ENCODE measurements at regions not wholly inside any gene's neighbourhood (a gene's known extent, or its start where the extent isn't known, plus 50 kb on each side); places are given as distances from the start of the nearest gene placed in this dataset.

DNA sequence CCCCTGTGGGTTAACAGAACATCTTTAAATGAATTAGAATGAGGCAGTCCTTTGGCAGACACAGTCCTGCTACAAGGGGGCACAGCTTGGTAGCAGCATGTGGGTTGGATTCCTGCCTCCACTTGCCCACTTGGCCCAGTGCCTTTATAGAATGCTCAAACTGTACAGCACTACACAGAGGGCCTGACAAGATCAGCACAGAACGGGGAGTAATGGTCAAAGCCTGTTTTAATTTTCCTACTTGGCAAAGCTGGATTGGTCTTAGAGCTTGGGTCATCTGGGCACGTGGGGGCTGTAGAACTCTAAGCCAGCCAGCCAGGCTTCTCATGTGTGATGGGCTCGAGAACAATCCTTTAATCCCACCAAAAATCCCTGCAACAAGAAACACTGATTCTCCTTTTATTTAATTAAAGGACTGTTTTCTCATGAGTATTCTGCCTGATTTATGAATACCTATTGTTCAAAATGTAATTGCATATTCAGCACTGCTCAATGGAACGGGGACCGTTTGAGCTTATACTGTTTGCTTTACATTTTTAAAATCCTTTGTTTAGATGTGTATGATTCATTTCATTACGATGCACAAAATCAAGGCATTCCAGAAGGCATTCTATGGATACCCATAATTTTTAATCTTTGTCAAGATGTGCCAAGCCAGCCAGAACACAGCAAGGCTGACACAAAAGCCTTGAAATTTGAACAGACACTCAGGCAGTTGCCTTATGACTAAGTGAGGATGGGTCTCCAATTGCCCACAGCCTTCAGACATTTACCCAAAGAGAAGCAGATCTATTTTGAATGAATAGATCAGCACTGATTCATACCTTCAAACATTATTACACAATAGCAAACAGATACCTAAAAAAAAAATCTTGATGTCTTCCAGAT, 249.3 kb upstream of the TGFBR2 start:
- no peak for DNase-seq (ENCODE audit: low spot score)

DNA sequence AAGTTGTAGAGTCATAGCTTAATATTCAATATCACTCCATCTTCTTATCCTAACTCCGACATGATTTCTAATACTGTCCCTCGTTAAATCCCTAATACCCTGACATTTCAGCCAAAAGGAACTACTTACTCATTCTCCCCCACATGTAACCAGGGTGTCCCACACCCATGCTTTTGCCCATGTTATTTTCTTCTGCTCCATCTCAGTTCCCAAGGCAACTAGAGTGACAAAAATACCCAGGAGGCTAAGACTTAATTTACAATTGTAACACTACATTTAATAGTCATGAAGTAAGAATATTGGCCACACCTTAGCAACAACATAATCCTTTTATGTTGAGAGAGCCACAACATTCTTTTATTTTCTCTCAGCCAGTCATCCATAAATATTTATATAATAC, 248.5 kb upstream of the TGFBR2 start:
- DNase-seq (ENCODE audit: low spot score), result no peak

GRCh38 chr3:30358871-30359270, 247.5 kb upstream of the TGFBR2 start:
- no peak for DNase-seq (ENCODE audit: low spot score)

DNA sequence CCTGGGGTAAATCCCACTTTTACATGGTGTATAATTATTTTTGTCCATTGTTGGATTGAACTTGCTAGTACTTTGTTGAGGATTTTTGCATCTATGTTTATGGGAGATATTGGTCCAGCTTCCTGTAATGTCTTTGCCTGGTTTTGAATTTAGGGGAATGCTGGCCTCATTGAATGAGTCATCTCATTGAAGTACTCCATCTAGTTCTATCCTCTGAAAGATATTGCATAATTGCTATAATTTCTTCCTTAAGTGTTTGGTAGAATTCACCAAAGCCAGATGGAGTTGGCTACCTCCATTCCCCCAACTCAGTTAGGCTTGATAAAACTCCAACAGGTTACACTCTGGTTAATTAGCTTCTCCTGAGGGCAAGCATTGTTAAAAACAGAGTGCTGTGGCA, 237.4 kb upstream of the TGFBR2 start:
- no peak for DNase-seq (ENCODE audit: low spot score)

DNA sequence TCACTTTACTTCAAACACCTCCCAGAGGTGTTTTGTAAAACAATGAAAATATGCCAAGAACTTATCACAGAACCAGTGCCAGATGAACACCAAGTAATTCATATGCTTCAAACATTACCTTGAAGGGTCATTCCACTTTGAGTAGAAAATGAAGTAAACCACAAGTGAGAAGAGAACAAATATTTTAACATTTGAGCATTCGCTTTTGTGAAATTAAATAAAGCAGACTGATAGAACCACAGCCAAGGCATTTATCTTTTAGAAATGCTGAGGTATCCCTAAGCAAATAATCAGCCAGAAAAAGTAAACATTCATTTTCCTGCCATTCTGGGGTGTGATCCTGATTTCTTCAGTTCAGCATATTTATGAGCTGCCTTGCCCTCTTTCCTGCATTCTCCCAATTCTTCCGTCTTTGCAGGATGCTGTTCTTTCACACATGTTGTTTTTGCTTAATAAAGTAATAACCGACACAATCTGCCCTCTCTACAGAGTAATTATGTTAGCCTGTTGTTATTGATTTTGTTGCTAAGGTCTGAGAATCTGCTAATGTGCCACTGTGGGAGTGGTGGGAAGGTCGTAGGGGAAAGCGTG, 235.6 kb upstream of the TGFBR2 start:
- no peak for DNase-seq (ENCODE audit: low spot score)

DNA sequence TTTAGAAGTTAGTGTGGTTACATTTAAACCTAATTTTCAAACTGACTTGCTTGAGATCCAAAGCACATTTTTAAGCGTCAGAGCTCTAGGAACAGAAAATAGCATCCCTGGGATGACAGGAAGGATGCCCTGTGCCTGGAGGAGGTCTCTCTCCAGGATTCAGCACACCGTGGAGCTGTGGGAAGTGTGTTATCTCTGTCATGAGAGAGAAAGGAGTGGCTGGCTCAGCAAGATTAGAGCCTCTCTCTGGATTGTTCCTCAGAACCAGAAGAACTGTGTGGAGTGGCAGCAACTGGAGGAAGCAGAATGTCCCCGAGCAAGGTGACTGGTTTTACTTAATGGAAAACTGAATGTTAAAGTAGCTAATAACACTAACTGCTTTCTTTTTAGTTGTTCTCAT, 233.6 kb upstream of the TGFBR2 start:
- no peak for DNase-seq (ENCODE audit: low spot score)

DNA sequence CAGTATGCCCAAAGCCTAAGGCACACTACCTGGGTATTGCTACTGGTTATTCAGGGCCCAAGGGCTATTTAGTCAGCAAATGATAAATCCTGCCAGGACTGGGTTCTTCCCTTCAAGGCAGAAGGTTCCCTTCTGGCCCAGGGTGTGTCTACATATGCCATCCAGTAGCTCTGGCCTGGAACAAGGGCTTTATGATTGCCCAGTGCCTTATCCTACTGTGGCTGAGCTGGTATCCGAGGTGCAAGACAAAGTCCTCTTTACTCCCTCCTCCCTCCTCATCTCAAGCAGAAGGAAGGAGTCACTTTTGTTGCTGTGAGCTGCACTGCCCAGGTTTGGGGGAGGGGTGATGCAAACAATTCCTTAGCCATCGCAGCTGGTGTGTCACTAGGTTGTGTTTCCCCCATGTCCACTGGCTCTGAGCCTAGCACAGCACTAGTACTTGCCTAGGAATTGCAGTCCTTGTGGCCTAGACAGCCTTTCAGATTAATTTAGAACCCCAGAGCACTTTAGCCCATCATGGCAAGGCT, 221.8 kb upstream of the TGFBR2 start:
- DNase-seq (ENCODE audit: low spot score), result no peak

GRCh38 chr3:30393079-30393478, 213.3 kb upstream of the TGFBR2 start:
- DNase-seq (ENCODE audit: low spot score), result no peak

- DNase-seq (ENCODE audit: low spot score), result no peak
These were observed 209.4 kb upstream of the TGFBR2 start for GRCh38 chr3:30397030-30397429.

DNA sequence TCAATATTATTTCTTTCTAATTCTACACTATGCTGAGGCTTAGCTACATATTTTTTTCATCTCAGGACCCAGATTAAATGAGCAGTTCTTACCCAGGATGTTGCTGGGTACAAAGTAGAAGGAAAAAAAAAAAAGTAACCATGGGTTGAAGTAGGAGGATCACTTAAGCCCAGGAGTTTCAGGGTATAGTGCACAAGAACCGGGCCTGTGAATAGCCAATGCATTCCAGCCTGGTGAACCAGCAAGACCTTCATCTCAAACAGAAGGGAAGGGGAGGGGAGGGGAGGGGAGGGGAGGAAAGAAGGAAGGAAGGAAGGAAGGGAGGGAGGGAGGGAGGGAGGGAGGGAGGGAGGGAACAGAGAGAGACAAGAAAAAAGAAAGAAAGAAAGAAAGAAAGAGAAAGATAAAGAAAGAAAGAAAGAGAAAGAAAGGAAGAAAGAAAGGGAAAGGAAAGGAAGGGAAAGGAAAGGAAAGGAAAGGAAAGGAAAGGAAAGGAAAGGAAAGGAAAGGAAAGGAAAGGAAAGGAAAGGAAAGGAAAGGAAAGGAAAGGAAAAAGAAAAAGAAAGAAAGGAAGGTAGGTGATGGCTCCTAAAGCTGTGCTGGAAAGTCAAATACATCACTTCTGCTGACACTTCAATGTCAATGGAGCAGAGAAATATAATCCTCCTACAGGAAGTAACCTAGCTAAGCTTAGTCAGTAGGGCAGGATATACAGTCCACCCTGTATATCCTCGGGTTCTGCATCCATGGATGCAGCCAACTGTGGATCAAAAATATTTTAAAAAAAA, 206.8 kb upstream of the TGFBR2 start:
- DNase-seq (ENCODE audit: low spot score), result no peak

DNA sequence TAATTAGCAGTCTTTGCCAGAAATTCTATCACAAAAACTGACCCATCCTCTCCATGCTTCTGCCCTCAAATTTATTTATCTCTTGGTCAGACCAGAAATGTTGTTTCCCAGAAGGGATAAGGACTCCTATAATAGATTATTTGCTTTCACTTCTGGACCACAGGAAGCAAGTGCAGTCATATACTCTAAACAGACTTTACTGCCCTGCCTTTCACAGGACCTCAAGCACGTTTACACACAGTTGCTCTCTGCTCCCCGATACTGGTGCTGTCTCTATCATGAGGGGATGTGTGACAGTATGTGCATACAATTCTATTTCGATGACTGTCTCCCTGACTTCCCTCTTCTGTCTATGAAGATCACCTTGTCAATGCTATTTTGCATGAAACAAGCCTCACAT, 205.5 kb upstream of the TGFBR2 start:
- DNase-seq (ENCODE audit: low spot score), result no peak

GRCh38 chr3:30401971-30402370, 204.4 kb upstream of the TGFBR2 start:
- no peak for DNase-seq (ENCODE audit: low spot score)

- DNase-seq (ENCODE audit: low spot score), result no peak
These were observed 198.8 kb upstream of the TGFBR2 start for GRCh38 chr3:30407651-30408050.

DNA sequence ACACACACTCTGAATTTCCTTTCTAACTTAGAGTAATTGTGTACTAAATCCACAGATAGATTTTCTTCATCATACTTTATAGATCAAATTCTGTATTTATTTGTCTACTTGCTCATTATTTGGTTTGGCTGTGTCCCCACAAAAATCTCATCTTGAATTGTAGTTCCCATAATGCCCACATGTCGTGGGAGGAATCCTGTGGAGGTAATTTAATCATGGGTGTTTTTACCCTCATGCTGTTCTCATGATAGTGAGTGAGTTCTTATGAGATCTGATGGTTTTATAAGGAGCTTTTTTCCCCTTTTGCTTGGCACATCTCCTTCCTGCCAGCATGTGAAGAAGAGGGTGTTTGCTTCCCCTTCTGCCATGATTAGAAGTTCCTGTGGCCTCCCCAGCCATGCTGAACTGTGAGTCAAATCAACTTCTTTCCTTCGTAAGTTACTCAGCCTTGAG, 198.3 kb upstream of the TGFBR2 start:
- DNase-seq (ENCODE audit: low spot score), result no peak

DNA sequence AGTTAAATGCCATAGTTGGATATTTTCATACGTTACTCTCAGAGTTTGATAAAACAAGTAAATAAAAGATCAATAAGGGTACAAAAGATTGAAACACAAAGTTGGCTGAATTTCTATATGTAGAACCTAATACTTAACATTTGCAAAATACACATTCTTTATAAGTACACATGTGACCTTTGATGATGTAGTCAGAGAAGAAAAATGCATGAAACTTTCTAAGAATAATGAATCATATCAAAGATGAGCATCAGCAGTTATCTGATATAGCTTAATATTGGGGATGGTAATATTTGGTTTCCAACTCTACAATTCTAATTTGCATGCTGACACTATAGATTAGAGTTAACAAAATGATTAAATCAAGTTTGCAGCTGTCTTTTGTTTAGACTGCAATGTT, 188.0 kb upstream of the TGFBR2 start:
- DNase-seq (ENCODE audit: low spot score), result no peak

DNA sequence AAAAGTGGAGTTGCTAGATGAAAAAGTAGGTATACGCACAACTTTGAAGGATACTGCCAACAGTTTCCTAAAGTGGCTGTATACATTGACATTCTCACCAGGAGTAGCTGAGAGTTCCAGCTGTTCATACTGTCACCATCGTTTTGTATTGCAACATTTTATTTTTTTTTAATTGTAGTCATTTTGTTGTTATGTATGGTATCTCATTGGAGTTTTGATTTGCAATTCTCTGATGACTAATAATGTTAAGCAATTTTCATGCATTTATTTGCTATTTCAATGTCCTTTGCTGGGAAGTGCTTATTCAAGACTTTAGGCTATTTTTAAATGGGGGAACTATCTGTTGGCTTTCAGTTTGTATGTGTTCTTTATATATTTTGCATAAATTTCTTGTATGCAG, 185.1 kb upstream of the TGFBR2 start:
- DNase-seq (ENCODE audit: low spot score), result no peak

GRCh38 chr3:30426293-30426993, 180.0 kb upstream of the TGFBR2 start:
- no peak for DNase-seq (ENCODE audit: low spot score)

- no peak for DNase-seq (ENCODE audit: low spot score)
These were observed 178.2 kb upstream of the TGFBR2 start for GRCh38 chr3:30428251-30428650.

DNA sequence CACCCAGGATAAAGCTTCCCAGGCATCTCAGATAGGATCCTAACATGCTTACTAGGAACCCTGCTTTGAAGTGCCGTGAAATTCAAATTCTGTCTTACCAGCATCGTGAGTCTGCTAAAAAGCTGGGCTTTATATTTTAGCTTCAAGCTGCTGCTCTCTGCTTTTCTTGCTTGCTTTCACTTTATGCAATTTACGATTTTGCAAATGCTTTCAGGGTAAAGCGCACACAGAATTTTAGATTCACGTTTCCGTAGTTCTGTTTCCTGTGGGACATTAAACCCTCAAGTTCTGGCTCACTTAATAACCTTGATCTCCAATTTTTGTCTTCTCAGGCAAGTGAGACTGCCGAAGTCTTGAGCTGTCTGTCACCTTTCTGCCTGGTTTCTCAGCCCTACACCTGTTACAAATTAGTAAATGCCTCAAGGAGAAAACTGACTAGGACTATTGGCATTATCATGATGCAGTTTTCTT, 170.5 kb upstream of the TGFBR2 start:
- no peak for DNase-seq (ENCODE audit: low spot score)

- DNase-seq (ENCODE audit: low spot score), result no peak
These were observed 169.2 kb upstream of the TGFBR2 start for GRCh38 chr3:30437171-30437601.

- DNase-seq (ENCODE audit: low spot score), result no peak
These were observed 168.3 kb upstream of the TGFBR2 start for GRCh38 chr3:30438126-30438525.

All from D341Med (cell line).